ENCODE measurements at regions not wholly inside any gene's neighbourhood (a gene's known extent, or its start where the extent isn't known, plus 50 kb on each side); places are given as distances from the start of the nearest gene placed in this dataset.

GRCh38 chr13:28584873-28585381 lies 74.0 kb upstream of the POMP start:
- TF ChIP-seq EZH2 (IDR thresholded peaks at IDR 0.05; ENCODE audit: borderline replicate concordance, low read depth, low read length, poor library complexity, severe bottlenecking) = no peak
- TF ChIP-seq CTCF (conservative IDR thresholded peaks at IDR 0.05; ENCODE audit: low read depth, low read length) = no peak
- Histone ChIP-seq H3K4me1 (ENCODE audit: insufficient read depth, low read length, poor library complexity, severe bottlenecking) (peaks cover 5% of the 10 kb centered on the region), H3K27ac (ENCODE audit: low read depth, low read length, poor library complexity, severe bottlenecking) (no peak overlapping the region), H3K36me3 (ENCODE audit: insufficient read depth, low read length, poor library complexity, severe bottlenecking) (no peaks in the 10 kb centered on the region), H3K9me3 (ENCODE audit: low read depth, low read length, poor library complexity, severe bottlenecking) (no peaks in the 10 kb centered on the region), H3K27me3 (replicated peaks; ENCODE audit: insufficient read depth, low read depth, low read length, poor library complexity) (no peaks in the 10 kb centered on the region), H3K4me3 (ENCODE audit: low read depth, low read length, poor library complexity, severe bottlenecking) (no peak overlapping the region)
- ChIA-PET POLR2A (ENCODE audit: low non-redundant PET) (no interaction called here), CTCF (no interaction called here)
- intact Hi-C loops (cut with micrococcal nuclease; ENCODE audit: unreplicated experiment) = no loop called here
- no TSS peak for BruUV-seq (replicated peaks)
- no peak for DNase-seq (ENCODE audit: low spot score)

DNA sequence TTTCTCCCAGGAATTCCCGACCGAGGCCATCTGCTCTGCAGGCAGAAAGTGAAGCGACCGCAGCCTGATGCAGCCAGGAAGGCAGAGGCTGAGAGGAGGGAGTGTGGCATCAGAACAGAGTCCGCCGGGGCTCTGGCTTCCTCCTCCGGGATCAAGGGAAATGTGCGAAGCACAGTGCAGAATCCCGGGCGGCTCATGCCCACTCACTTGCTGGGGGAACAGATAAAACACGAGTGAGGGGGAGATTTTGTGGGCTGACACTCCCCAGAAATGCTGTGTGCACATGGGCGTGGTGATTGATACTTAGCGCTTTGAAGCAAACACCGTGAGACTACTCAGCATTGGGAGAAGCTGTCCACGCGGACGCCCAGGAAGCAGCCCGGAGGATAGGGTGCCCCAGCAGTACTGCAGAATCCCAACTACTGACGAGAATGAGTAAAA lies 75.3 kb upstream of the POMP start:
- DNase-seq (ENCODE audit: low spot score) = no peak
- H3K9me3 ChIP-seq (ENCODE audit: low read depth, low read length, poor library complexity, severe bottlenecking) = no peaks in the 10 kb centered on the region
- H3K4me1 ChIP-seq (ENCODE audit: insufficient read depth, low read length, poor library complexity, severe bottlenecking) = peaks cover 5% of the 10 kb centered on the region
- BruUV-seq (replicated peaks) = no TSS peak
- intact Hi-C loops (cut with micrococcal nuclease; ENCODE audit: unreplicated experiment) = no loop called here
- H3K27me3 ChIP-seq (replicated peaks; ENCODE audit: insufficient read depth, low read depth, low read length, poor library complexity) = no peaks in the 10 kb centered on the region
- ChIA-PET POLR2A (ENCODE audit: low non-redundant PET) (no interaction called here), CTCF (no interaction called here)
- no peak overlapping the region for H3K27ac ChIP-seq (ENCODE audit: low read depth, low read length, poor library complexity, severe bottlenecking)
- no peak for TF ChIP-seq CTCF (conservative IDR thresholded peaks at IDR 0.05; ENCODE audit: low read depth, low read length)
- TF ChIP-seq EZH2 (IDR thresholded peaks at IDR 0.05; ENCODE audit: borderline replicate concordance, low read depth, low read length, poor library complexity, severe bottlenecking) = no peak
- H3K4me3 ChIP-seq (ENCODE audit: low read depth, low read length, poor library complexity, severe bottlenecking) = no peak overlapping the region
- no peaks in the 10 kb centered on the region for H3K36me3 ChIP-seq (ENCODE audit: insufficient read depth, low read length, poor library complexity, severe bottlenecking)

DNA sequence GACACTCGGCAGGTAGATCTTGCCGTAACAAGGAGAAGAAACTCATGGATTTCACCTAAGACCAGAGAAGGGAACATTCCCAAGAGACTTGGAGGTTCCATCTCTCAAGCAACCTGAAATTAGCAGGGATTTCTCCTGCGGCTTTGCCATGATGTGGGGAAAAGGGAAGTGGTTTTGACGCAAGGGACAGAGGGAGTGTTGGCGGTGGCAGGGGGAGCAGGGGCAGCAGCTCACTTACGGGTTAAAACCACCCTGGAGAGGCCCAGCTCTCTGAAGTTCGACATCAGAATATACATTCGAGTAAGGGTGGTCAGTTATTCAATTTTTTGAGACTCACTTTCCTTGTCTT lies 76.1 kb upstream of the POMP start:
- Histone ChIP-seq H3K4me3 (ENCODE audit: low read depth, low read length, poor library complexity, severe bottlenecking) (no peak overlapping the region), H3K27me3 (replicated peaks; ENCODE audit: insufficient read depth, low read depth, low read length, poor library complexity) (no peaks in the 10 kb centered on the region), H3K36me3 (ENCODE audit: insufficient read depth, low read length, poor library complexity, severe bottlenecking) (no peaks in the 10 kb centered on the region), H3K27ac (ENCODE audit: low read depth, low read length, poor library complexity, severe bottlenecking) (no peak overlapping the region), H3K9me3 (ENCODE audit: low read depth, low read length, poor library complexity, severe bottlenecking) (no peaks in the 10 kb centered on the region), H3K4me1 (ENCODE audit: insufficient read depth, low read length, poor library complexity, severe bottlenecking) (peaks cover 5% of the 10 kb centered on the region)
- CTCF ChIA-PET = no interaction called here
- no TSS peak for BruUV-seq (replicated peaks)
- intact Hi-C loops (cut with micrococcal nuclease; ENCODE audit: unreplicated experiment) = no loop called here
- POLR2A ChIA-PET (ENCODE audit: low non-redundant PET) = no interaction called here
- no peak for TF ChIP-seq EZH2 (IDR thresholded peaks at IDR 0.05; ENCODE audit: borderline replicate concordance, low read depth, low read length, poor library complexity, severe bottlenecking)
- no peak for TF ChIP-seq CTCF (conservative IDR thresholded peaks at IDR 0.05; ENCODE audit: low read depth, low read length)
- no peak for DNase-seq (ENCODE audit: low spot score)

Measured in A673 (cell line).